ENCODE measurements at regions not wholly inside any gene's neighbourhood (a gene's known extent, or its start where the extent isn't known, plus 50 kb on each side); places are given as distances from the start of the nearest gene placed in this dataset.

DNA sequence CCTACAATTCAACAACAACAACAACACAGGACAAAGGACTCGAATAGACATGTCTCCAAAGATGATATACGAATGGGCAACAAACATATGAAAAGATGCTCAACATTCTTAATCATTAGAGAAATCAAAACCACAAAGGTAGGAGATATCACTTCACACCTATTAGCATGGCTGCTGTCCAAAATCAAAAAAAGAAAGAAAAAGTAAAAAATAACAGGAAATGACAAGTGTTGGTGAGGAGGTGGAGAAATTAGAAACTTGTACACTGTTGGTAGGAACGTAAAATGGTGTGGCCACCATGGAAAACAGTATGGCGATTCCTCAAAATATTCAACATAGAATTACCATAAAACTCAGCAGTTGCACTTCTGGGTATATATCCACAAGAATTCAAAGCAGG lies 312.3 kb upstream of the STT3B start:
- Histone ChIP-seq H3K4me1 (ENCODE audit: insufficient read depth) (no peaks in the 10 kb centered on the region), H3K9me3 (ENCODE audit: low read depth) (no peaks in the 10 kb centered on the region), H3K27ac (no peak overlapping the region), H3K4me3 (no peak overlapping the region), H3K36me3 (replicated peaks; ENCODE audit: insufficient read depth, low read depth) (no peaks in the 10 kb centered on the region), H2AFZ (no peak overlapping the region), H3K9me2 (replicated peaks; ENCODE audit: insufficient read depth) (no peaks in the 10 kb centered on the region), H3K79me2 (no peaks in the 10 kb centered on the region), H3K4me2 (no peak overlapping the region), H4K20me1 (ENCODE audit: insufficient read depth, poor library complexity, severe bottlenecking) (no peaks in the 10 kb centered on the region), H3K27me3 (no peaks in the 10 kb centered on the region)
- WGBS (ENCODE audit: low lambda C conversion rate, missing lambda C conversion rate) = 95% methylated on average over 4 of the region's 4 CpGs
- no peak for DNase-seq (ENCODE audit: low spot score)
- TF ChIP-seq EZH2phosphoT487 (IDR thresholded peaks at IDR 0.05; ENCODE audit: low read depth, severe bottlenecking, unreplicated experiment) = no peak
- TF ChIP-seq EZH2 (IDR thresholded peaks at IDR 0.05; ENCODE audit: borderline replicate concordance) = no peak
- TF ChIP-seq, protein P1, sequence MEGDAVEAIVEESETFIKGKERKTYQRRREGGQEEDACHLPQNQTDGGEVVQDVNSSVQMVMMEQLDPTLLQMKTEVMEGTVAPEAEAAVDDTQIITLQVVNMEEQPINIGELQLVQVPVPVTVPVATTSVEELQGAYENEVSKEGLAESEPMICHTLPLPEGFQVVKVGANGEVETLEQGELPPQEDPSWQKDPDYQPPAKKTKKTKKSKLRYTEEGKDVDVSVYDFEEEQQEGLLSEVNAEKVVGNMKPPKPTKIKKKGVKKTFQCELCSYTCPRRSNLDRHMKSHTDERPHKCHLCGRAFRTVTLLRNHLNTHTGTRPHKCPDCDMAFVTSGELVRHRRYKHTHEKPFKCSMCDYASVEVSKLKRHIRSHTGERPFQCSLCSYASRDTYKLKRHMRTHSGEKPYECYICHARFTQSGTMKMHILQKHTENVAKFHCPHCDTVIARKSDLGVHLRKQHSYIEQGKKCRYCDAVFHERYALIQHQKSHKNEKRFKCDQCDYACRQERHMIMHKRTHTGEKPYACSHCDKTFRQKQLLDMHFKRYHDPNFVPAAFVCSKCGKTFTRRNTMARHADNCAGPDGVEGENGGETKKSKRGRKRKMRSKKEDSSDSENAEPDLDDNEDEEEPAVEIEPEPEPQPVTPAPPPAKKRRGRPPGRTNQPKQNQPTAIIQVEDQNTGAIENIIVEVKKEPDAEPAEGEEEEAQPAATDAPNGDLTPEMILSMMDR (IDR thresholded peaks at IDR 0.05; ENCODE audit: poor library complexity) = no peak

DNA sequence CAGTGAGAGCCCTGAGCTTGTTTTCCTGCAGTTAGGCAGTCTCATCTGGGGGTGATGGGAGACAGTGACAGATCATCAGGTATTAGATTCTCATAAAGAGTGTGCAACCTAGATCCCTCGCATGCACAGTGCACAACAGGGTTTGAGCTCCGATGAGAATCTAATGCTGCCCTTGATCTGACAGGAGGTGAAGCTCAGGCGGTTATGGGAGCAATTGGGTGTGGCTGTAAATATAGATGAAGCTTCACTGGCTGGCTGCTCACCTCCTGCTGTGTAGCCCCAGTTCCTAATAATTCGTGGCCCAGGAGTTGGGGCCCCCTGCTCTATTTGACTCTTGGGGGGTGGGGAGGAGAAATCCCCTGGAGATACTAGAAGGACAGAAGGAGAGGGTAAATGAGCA lies 309.4 kb upstream of the STT3B start:
- 87% methylated on average over 4 of the region's 4 CpGs for WGBS (ENCODE audit: low lambda C conversion rate, missing lambda C conversion rate)
- H3K4me2 ChIP-seq = no peak overlapping the region

DNA sequence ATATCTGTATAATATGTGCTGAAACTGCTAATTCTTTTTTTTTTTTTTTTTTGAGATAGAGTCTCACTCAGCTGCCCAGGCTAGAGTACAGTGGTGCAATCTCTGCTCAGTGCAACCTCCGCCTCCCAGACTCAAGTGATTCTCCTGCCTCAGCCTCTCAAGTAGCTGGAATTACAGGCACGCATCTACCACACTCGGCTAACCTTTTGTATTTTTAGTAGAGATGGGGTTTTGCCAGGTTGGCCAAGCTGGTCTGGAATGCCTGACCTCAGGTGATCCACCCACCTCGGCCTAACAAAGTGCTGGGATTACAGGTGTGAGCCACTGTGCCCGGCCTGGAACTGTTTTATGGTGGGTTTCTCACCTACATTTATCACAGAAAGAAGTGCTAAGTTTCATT lies 307.8 kb upstream of the STT3B start:
- Histone ChIP-seq H3K4me1 (ENCODE audit: insufficient read depth) (no peaks in the 10 kb centered on the region), H3K4me2 (no peak overlapping the region), H3K27me3 (no peaks in the 10 kb centered on the region), H3K36me3 (replicated peaks; ENCODE audit: insufficient read depth, low read depth) (no peaks in the 10 kb centered on the region), H3K9me3 (ENCODE audit: low read depth) (no peaks in the 10 kb centered on the region), H2AFZ (no peak overlapping the region), H3K9me2 (replicated peaks; ENCODE audit: insufficient read depth) (no peaks in the 10 kb centered on the region), H3K79me2 (no peaks in the 10 kb centered on the region), H3K27ac (no peak overlapping the region), H3K4me3 (no peak overlapping the region), H4K20me1 (ENCODE audit: insufficient read depth, poor library complexity, severe bottlenecking) (no peaks in the 10 kb centered on the region)
- no peak for TF ChIP-seq EZH2 (IDR thresholded peaks at IDR 0.05; ENCODE audit: borderline replicate concordance)
- no peak for TF ChIP-seq EZH2phosphoT487 (IDR thresholded peaks at IDR 0.05; ENCODE audit: low read depth, severe bottlenecking, unreplicated experiment)
- TF ChIP-seq, protein P1 (IDR thresholded peaks at IDR 0.05; ENCODE audit: poor library complexity) = no peak
- DNase-seq (ENCODE audit: low spot score) = no peak
- WGBS (ENCODE audit: low lambda C conversion rate, missing lambda C conversion rate) = 90% methylated on average over 5 of the region's 5 CpGs

More for the DNA sequence above, 309.4 kb upstream of the STT3B start:
- Histone ChIP-seq H3K9me3 (ENCODE audit: low read depth) (no peaks in the 10 kb centered on the region), H3K4me1 (ENCODE audit: insufficient read depth) (no peaks in the 10 kb centered on the region), H3K36me3 (replicated peaks; ENCODE audit: insufficient read depth, low read depth) (no peaks in the 10 kb centered on the region), H3K9me2 (replicated peaks; ENCODE audit: insufficient read depth) (no peaks in the 10 kb centered on the region), H4K20me1 (ENCODE audit: insufficient read depth, poor library complexity, severe bottlenecking) (no peaks in the 10 kb centered on the region), H3K4me3 (no peak overlapping the region), H3K79me2 (no peaks in the 10 kb centered on the region), H2AFZ (no peak overlapping the region), H3K27ac (no peak overlapping the region), H3K27me3 (no peaks in the 10 kb centered on the region)
- DNase-seq (ENCODE audit: low spot score) = no peak
- TF ChIP-seq, protein P1 (IDR thresholded peaks at IDR 0.05; ENCODE audit: poor library complexity) = no peak
- no peak for TF ChIP-seq EZH2 (IDR thresholded peaks at IDR 0.05; ENCODE audit: borderline replicate concordance)
- no peak for TF ChIP-seq EZH2phosphoT487 (IDR thresholded peaks at IDR 0.05; ENCODE audit: low read depth, severe bottlenecking, unreplicated experiment)

DNA sequence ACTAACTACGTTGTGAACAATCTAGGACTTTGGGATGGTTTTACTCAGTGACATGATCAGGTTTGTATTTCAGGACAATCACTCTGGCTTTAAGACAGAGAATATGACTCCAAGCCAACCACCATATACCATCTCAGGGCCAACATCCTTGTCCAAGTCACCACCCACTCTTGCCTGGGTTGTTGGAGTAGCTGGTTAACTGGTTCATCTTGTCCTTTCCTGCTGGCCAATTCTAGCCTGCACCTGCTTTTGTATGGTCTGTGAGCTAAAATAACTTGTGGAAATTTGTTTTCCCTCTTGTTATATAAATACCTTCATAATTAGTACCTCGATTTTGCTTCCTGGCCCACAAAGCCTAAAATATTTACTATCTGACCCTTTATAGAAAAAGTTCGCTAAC lies 306.8 kb upstream of the STT3B start:
- 90% methylated on average over 3 of the region's 3 CpGs for WGBS (ENCODE audit: low lambda C conversion rate, missing lambda C conversion rate)
- H3K9me2 ChIP-seq (replicated peaks; ENCODE audit: insufficient read depth) = no peaks in the 10 kb centered on the region
- no peaks in the 10 kb centered on the region for H3K27me3 ChIP-seq
- H3K36me3 ChIP-seq (replicated peaks; ENCODE audit: insufficient read depth, low read depth) = no peaks in the 10 kb centered on the region
- no peak for DNase-seq (ENCODE audit: low spot score)
- H2AFZ ChIP-seq = no peak overlapping the region
- H3K27ac ChIP-seq = no peak overlapping the region
- H3K4me1 ChIP-seq (ENCODE audit: insufficient read depth) = no peaks in the 10 kb centered on the region
- no peaks in the 10 kb centered on the region for H3K9me3 ChIP-seq (ENCODE audit: low read depth)
- H3K4me3 ChIP-seq = no peak overlapping the region
- no peaks in the 10 kb centered on the region for H4K20me1 ChIP-seq (ENCODE audit: insufficient read depth, poor library complexity, severe bottlenecking)
- TF ChIP-seq, protein P1 (IDR thresholded peaks at IDR 0.05; ENCODE audit: poor library complexity) = no peak
- no peak for TF ChIP-seq EZH2phosphoT487 (IDR thresholded peaks at IDR 0.05; ENCODE audit: low read depth, severe bottlenecking, unreplicated experiment)
- no peak for TF ChIP-seq EZH2 (IDR thresholded peaks at IDR 0.05; ENCODE audit: borderline replicate concordance)
- H3K79me2 ChIP-seq = no peaks in the 10 kb centered on the region
- no peak overlapping the region for H3K4me2 ChIP-seq
